Heart left ventricle (tissue), 16 donors: ENCODE measurements at regions not wholly inside any gene's neighbourhood (a gene's known extent, or its start where the extent isn't known, plus 50 kb on each side); places are given as distances from the start of the nearest gene placed in this dataset.

Source experiments
- ATAC-seq, 4 donors: fragments of 200-7000 bp; cut with Tn5 transposase; one replicate each; pipeline ENCODE4 v1.9.1; 2020 to 2022; ENCODE audit warnings: moderate library complexity in 4 of 4, mild to moderate bottlenecking in 3 of 4, moderate number of reproducible peaks in 1 of 4
- DNase-seq, 5 donors: peaks; one replicate each; pipeline ENCODE4 v3.0.0-alpha.2; 2020
- H3K27ac ChIP-seq, 12 donors: fragments of 200-600 bp; sonication (generic) in 4 of 12; one replicate each; pipeline versions ENCODE4 v1.5.0 to v1.8.0; 2016 to 2022; ENCODE audit warnings: mild to moderate bottlenecking in 2 of 12
- H3K27me3 ChIP-seq, 9 donors: fragments of 200-600 bp; sonication (generic) in 2 of 9; one replicate each; pipeline versions ENCODE4 v1.5.1 to v1.8.0; 2016 to 2022; ENCODE audit warnings: mild to moderate bottlenecking in 3 of 9
- H3K36me3 ChIP-seq, 9 donors: fragments of 200-600 bp; sonication (generic) in 2 of 9; one replicate each; pipeline versions ENCODE4 v1.5.0 to v1.8.0; 2018 to 2022; ENCODE audit warnings: mild to moderate bottlenecking in 2 of 9
- H3K4me1 ChIP-seq, 12 donors: fragments of 200-600 bp; sonication (generic) in 4 of 12; one replicate each; pipeline versions ENCODE4 v1.5.0 to v1.8.0; 2016 to 2022; ENCODE audit warnings: mild to moderate bottlenecking in 3 of 12
- H3K4me3 ChIP-seq, 12 donors: fragments of 200-600 bp; sonication (generic) in 4 of 12; one replicate each; pipeline versions ENCODE4 v1.5.0 to v1.8.0; 2017 to 2022; ENCODE audit warnings: mild to moderate bottlenecking in 9 of 12, moderate library complexity in 4 of 12
- H3K9me3 ChIP-seq, 12 donors: fragments of 200-600 bp; sonication (generic) in 4 of 12; one replicate each; pipeline versions ENCODE4 v1.5.0 to v1.8.0; 2016 to 2022; ENCODE audit warnings: mild to moderate bottlenecking in 1 of 12
- POLR2A ChIP-seq, 2 donors: fragments of 450-650 bp; IDR thresholded peaks; one replicate each; pipeline ENCODE4 v1.6.1; 2017; ENCODE audit warnings: antibody characterized with exemption in 2 of 2, mild to moderate bottlenecking in 2 of 2, moderate library complexity in 2 of 2
- WGBS, 4 donors: extraction: QIAGEN DNeasy Blood & Tissue Kit in 2 of 4; methylation state at CpG; one replicate each; pipeline versions ENCODE4 v1.1.5 to v1.1.7; 2013 to 2018; 5-methylcytosine and 5-hydroxymethylcytosine counted together
- intact Hi-C, 10 donors: fragments of 100-400 bp; cut with DNase I; formaldehyde crosslinking; loops; one replicate each; pipeline versions ENCODE4 v1.11.1 to v1.14.2; 2022
- TF ChIP-seq, protein P1 (sequence below), 12 donors: fragments of 200-600 bp; sonication (generic) in 4 of 12; IDR thresholded peaks; one replicate each; pipeline versions ENCODE4 v1.5.0 to v1.8.0; 2018 to 2022; ENCODE audit warnings: antibody characterized with exemption in 12 of 12, mild to moderate bottlenecking in 5 of 12
- donor health status: ischemic (EF 13 %, LVEDD 7.1; RV severe dilation, severe dysfunction).
- donor health status: healthy with polysubstance abuse.
- donor health status: DM: no; HTN: yes; CAD: no.
- donor health status: DM: no; HTN: no; CAD: no.
- donor health status: ischemic (EF 25% LVEDD 6.9; RV normal size, moderate dysfunction).
- donor health status: ischemic (EF 25% LVEDD 5.7; RV mildly dilated, moderate dysfunction).
- donor health status: healthy.
- donor health status: DM: yes; HTN: yes; CAD: no.
- donor health status: ischemic (EF 35%, LVEDD 5.7; RV mildly dilated, moderate dysfunction).
- donor health status: nonischemic (EF 11% LVEDD 7.7; RV severe dilation, severe dysfunction).
- donor health status: DM: yes; HTN: yes; CAD: no.
- donor health status: PGD.
- donor health status: ischemic (EF 29% LVEDD 5.4; RV normal size, mild dysfunction).
- donor health status: nonischemic (EF 23%, LVEDD 6.1; RV moderate dilation, normal function).

DNA sequence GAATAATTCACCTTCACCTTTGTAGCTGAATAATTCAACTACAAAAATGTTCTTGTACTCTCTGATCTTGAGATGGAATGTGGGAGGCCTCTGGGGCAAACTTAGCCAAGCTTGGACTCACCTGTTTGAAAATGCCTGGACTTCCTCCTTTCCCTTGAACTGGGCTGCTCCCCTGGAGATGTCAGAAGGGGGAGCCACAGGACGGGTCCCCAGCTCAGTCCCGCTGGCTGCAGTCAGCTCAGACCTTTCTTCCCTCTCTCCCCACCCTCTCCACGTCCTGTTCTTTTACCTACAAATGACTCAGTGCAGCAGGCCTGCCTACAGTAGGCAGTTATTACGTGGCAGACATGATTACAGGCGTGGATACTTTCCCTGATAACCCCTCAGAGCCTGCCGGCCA is 131.5 kb upstream of the RALGAPA2 start:
- no peaks in the 10 kb centered on the region for H3K4me1 ChIP-seq
- TF ChIP-seq, protein P1, sequence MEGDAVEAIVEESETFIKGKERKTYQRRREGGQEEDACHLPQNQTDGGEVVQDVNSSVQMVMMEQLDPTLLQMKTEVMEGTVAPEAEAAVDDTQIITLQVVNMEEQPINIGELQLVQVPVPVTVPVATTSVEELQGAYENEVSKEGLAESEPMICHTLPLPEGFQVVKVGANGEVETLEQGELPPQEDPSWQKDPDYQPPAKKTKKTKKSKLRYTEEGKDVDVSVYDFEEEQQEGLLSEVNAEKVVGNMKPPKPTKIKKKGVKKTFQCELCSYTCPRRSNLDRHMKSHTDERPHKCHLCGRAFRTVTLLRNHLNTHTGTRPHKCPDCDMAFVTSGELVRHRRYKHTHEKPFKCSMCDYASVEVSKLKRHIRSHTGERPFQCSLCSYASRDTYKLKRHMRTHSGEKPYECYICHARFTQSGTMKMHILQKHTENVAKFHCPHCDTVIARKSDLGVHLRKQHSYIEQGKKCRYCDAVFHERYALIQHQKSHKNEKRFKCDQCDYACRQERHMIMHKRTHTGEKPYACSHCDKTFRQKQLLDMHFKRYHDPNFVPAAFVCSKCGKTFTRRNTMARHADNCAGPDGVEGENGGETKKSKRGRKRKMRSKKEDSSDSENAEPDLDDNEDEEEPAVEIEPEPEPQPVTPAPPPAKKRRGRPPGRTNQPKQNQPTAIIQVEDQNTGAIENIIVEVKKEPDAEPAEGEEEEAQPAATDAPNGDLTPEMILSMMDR (IDR thresholded peaks at IDR 0.05) = no peak
- TF ChIP-seq POLR2A (IDR thresholded peaks at IDR 0.05) = no peak
- DNase-seq (no peak), ATAC-seq (no peak)
- no peak overlapping the region for H3K27ac ChIP-seq
- no peak overlapping the region for H3K4me3 ChIP-seq
- H3K27me3 ChIP-seq = peaks cover 0 to 25% (median 0%) of the 10 kb centered on the region in 9 donors
- no peaks in the 10 kb centered on the region for H3K36me3 ChIP-seq
- no peaks in the 10 kb centered on the region for H3K9me3 ChIP-seq
- 23 to 35% (median 25%) methylated on average over 6 of the region's 6 CpGs for WGBS, 4 donors
- intact Hi-C loops = loop anchor here in 2 of 10 donors (5.0 kb wide), 1 partner anchor 663 kb away; no protein-coding TSS in a partner anchor

DNA sequence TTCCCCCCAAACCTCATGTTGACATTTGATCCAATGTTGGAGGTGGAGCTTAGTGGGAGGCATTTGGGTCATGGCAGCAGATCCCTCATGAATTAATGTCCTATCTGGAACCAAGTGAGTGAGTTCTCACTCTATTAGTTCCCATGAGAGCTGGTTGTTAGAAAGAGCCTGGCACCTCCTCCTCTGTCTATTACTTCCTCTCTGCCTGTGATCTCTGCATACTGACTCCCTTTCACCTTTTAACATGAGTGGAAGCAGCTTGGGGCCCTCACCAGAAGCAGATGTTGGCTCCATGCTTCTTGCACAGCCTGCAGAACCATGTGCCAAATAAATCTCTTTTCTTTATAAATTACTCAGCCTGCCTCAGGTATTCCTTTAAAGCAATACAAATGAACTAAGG is 127.3 kb upstream of the RALGAPA2 start:
- Histone ChIP-seq H3K36me3 (no peaks in the 10 kb centered on the region), H3K4me3 (no peak overlapping the region), H3K27me3 (peaks cover 0 to 42% (median 2%) of the 10 kb centered on the region in 9 donors), H3K4me1 (peaks cover 0 to 3% (median 0%) of the 10 kb centered on the region in 12 donors), H3K27ac (no peak overlapping the region), H3K9me3 (no peaks in the 10 kb centered on the region)
- DNase-seq = no peak
- TF ChIP-seq POLR2A (IDR thresholded peaks at IDR 0.05) = no peak
- TF ChIP-seq, protein P1 (IDR thresholded peaks at IDR 0.05) = no peak
- no peak for ATAC-seq
- intact Hi-C loops = loop anchor here in 8 of 10 donors (2.0 to 10.0 kb wide), 7 partner anchors 52 to 1265 kb away; no protein-coding TSS in a partner anchor

DNA sequence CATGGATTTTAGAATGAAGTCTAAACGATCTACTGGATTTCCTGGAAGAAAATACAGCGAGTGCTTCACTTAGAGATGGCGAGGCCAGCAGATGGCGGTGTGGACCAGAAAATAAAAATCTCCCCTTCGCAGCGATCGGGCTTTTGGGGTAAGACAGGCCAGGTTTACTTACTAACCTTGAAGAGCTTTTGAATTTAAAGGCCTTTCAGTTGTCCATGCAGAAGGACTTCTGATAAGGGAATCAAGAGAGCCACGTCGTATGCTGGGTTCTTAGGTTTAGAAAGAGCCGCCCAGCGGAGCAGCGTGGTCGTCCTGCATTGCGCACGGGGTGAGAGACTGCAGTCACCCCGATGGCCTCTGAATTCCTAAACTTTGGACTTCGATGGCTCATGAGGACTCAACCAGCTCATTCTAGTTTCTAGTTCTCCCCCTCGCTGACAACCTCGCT is 125.2 kb upstream of the RALGAPA2 start:
- Histone ChIP-seq H3K27ac (no peak overlapping the region), H3K9me3 (no peaks in the 10 kb centered on the region), H3K36me3 (no peaks in the 10 kb centered on the region), H3K27me3 (peaks cover 0 to 45% (median 2%) of the 10 kb centered on the region in 9 donors), H3K4me3 (peak overlapping the region in 8 of 12 donors; percentile 18 to 43 (median 20)), H3K4me1 (peaks cover 0 to 3% (median 0%) of the 10 kb centered on the region in 12 donors)
- peak in 2 of 4 donors; percentile 49 to 54 for ATAC-seq
- intact Hi-C loops = loop anchor here in 8 of 10 donors (1.0 to 10.0 kb wide), 9 partner anchors 50 to 1267 kb away; no protein-coding TSS in a partner anchor
- WGBS, 4 donors = 18 to 27% (median 23%) methylated on average over 19 of the region's 19 CpGs
- peak in 3 of 5 donors; percentile 32 to 40 (median 39) for DNase-seq
- TF ChIP-seq POLR2A (IDR thresholded peaks at IDR 0.05) = no peak
- TF ChIP-seq, protein P1 (IDR thresholded peaks at IDR 0.05) = peak; percentile 45 to 80 (median 68)

DNA sequence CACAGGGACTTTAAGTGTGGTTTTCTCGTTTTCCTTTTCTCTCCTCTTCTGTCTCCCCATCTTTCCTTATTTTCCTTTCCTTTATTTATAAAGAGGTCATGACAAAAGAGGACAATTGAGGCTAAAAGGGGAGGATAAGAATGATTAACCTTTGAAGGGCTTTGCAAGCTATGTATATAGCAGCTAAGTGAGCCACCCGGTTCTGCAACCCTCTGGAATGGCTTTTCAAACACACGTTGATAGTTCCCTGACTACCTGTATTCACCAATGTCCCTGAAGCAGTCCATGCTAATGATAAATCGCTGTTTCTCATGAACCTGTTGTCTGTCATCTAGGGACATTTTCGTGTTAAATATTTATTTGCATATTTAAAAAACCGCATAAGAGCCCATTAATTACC is 124.4 kb upstream of the RALGAPA2 start:
- H3K4me1 ChIP-seq = peaks cover 0 to 3% (median 0%) of the 10 kb centered on the region in 12 donors
- no peaks in the 10 kb centered on the region for H3K36me3 ChIP-seq
- DNase-seq (no peak), ATAC-seq (no peak)
- H3K27me3 ChIP-seq = peaks cover 0 to 52% (median 2%) of the 10 kb centered on the region in 9 donors
- 58 to 64% (median 63%) methylated on average over 6 of the region's 6 CpGs for WGBS, 4 donors
- TF ChIP-seq, protein P1 (IDR thresholded peaks at IDR 0.05) = no peak
- TF ChIP-seq POLR2A (IDR thresholded peaks at IDR 0.05) = no peak
- H3K4me3 ChIP-seq = no peak overlapping the region
- intact Hi-C loops = loop anchor here in 8 of 10 donors (1.0 to 10.0 kb wide), 8 partner anchors 50 to 1268 kb away; no protein-coding TSS in a partner anchor
- no peak overlapping the region for H3K27ac ChIP-seq
- H3K9me3 ChIP-seq = no peaks in the 10 kb centered on the region
